SK-N-SH (cell line): ENCODE measurements at regions not wholly inside any gene's neighbourhood (a gene's known extent, or its start where the extent isn't known, plus 50 kb on each side); places are given as distances from the start of the nearest gene placed in this dataset.

Experiments used
- CTCF ChIA-PET: fragments of 300-600, 350-600 bp; formaldehyde crosslinking; extraction: SDS; loops from one replicate; lab custom pipeline; 2021; lab: Yijun Ruan, JAX
- POLR2A ChIA-PET: fragments of 350-600 bp; sonication (Branson Sonifier 250); formaldehyde crosslinking; extraction: SDS; loops from one replicate; lab custom pipeline; 2020; ENCODE audit warnings: antibody characterized with exemption, inconsistent platforms; lab: Yijun Ruan, JAX
- DNase-seq: peaks from one replicate; pipeline ENCODE4 v3.0.0; 2012
- H2AFZ ChIP-seq: fragments of 200-600 bp; sonication (generic); 2 replicates; pipeline ENCODE4 v1.8.1; 2016; ENCODE audit warnings: antibody characterized with exemption, mild to moderate bottlenecking, low read depth
- H3F3A ChIP-seq: fragments of 200-600 bp; sonication (generic); replicated peaks from 2 replicates; pipeline ENCODE3; 2016; ENCODE audit warnings: antibody characterized with exemption, mild to moderate bottlenecking; ENCODE audit not compliant: insufficient read depth
- H3K27ac ChIP-seq, 2 experiments: fragments of 200-500 bp in 1 of 2; fragments of 200-600 bp in 1 of 2; sonication (Bioruptor generic) in 1 of 2; sonication (generic), shearing (Covaris generic) in 1 of 2; 2 replicates each; pipeline versions ENCODE4 v1.5.1 to v1.6.1; 2014 to 2016; ENCODE audit warnings: low read depth in 2 of 2, inconsistent platforms in 1 of 2, low read length in 1 of 2, mild to moderate bottlenecking in 1 of 2, mixed read lengths in 1 of 2
- H3K27me3 ChIP-seq: fragments of 200-600 bp; sonication (generic), shearing (Covaris generic); 2 replicates; pipeline ENCODE4 v1.6.1; 2016; ENCODE audit warnings: mixed run types; ENCODE audit not compliant: insufficient read depth
- H3K36me3 ChIP-seq, 2 experiments: fragments of 200-500 bp in 1 of 2; fragments of 200-600 bp in 1 of 2; sonication (Bioruptor generic) in 1 of 2; sonication (generic) in 1 of 2; replicated peaks in 1 of 2; 2 replicates each; pipeline versions ENCODE3 to v1.5.1; 2014 to 2016; ENCODE audit warnings: low read length in 1 of 2, mild to moderate bottlenecking in 1 of 2; ENCODE audit not compliant: insufficient read depth in 2 of 2, control insufficient read depth in 1 of 2
- H3K4me1 ChIP-seq, 2 experiments: fragments of 200-500 bp in 1 of 2; fragments of 200-600 bp in 1 of 2; sonication (Bioruptor generic) in 1 of 2; sonication (generic), shearing (Covaris generic) in 1 of 2; 2 replicates each; pipeline versions ENCODE4 v1.5.1 to v1.6.1; 2014 to 2016; ENCODE audit warnings: low read depth in 1 of 2, low read length in 1 of 2, mixed run types in 1 of 2; ENCODE audit not compliant: insufficient read depth in 2 of 2, control insufficient read depth in 1 of 2
- H3K4me2 ChIP-seq: fragments of 200-600 bp; sonication (generic), shearing (Covaris generic); 2 replicates; pipeline ENCODE4 v1.6.1; 2017; ENCODE audit warnings: mixed run types
- H3K4me3 ChIP-seq, 2 experiments: fragments of 200-500 bp in 1 of 2; fragments of 200-600 bp in 1 of 2; sonication (Bioruptor generic) in 1 of 2; sonication (generic), shearing (Covaris generic) in 1 of 2; 2 replicates each; pipeline versions ENCODE4 v1.5.1 to v1.8.1; 2014 to 2016; ENCODE audit warnings: low read depth in 2 of 2, inconsistent platforms in 1 of 2, low read length in 1 of 2, mild to moderate bottlenecking in 1 of 2, mixed read lengths in 1 of 2, moderate library complexity in 1 of 2
- H3K79me2 ChIP-seq: fragments of 200-600 bp; sonication (generic); 2 replicates; pipeline ENCODE4 v1.8.1; 2017; ENCODE audit warnings: mild to moderate bottlenecking; ENCODE audit not compliant: insufficient read depth
- H3K9ac ChIP-seq: fragments of 200-600 bp; sonication (generic); 2 replicates; pipeline ENCODE4 v1.6.1; 2017; ENCODE audit warnings: mixed run types
- H3K9me2 ChIP-seq: fragments of 200-600 bp; sonication (generic); 2 replicates; pipeline ENCODE4 v1.6.1; 2017; ENCODE audit warnings: mixed run types
- H3K9me3 ChIP-seq: fragments of 200-600 bp; sonication (generic); 2 replicates; pipeline ENCODE4 v1.6.1; 2017; ENCODE audit warnings: mixed run types, mild to moderate bottlenecking, moderate library complexity
- H4K20me1 ChIP-seq: fragments of 200-600 bp; sonication (generic); 2 replicates; pipeline ENCODE4 v1.6.1; 2017; ENCODE audit warnings: mild to moderate bottlenecking, mixed run types; ENCODE audit not compliant: insufficient read depth
- CHD2 ChIP-seq: fragments of 150-350 bp; IDR thresholded peaks from 2 replicates; pipeline ENCODE4 v1.6.1; 2018; ENCODE audit warnings: low read length; ENCODE audit not compliant: partially characterized antibody
- EP300 ChIP-seq, 2 experiments: IDR thresholded peaks; 2 replicates each; pipeline versions ENCODE4 v1.4.0 to v1.6.1; 2012; ENCODE audit warnings: borderline replicate concordance in 1 of 2, low read depth in 1 of 2, low read length in 1 of 2
- EZH2phosphoT487 ChIP-seq: fragments of 200-600 bp; sonication (generic); IDR thresholded peaks from 2 replicates; pipeline ENCODE4 v1.6.1; 2017; ENCODE audit warnings: low read depth, mixed run types, mild to moderate bottlenecking, antibody characterized with exemption, moderate library complexity, borderline replicate concordance
- FOSL2 ChIP-seq: IDR thresholded peaks from 2 replicates; pipeline ENCODE4 v1.4.0; 2012; ENCODE audit warnings: low read depth, mild to moderate bottlenecking, moderate library complexity, borderline replicate concordance
- FOXJ3 ChIP-seq: sonication (generic); formaldehyde crosslinking; IDR thresholded peaks from 2 replicates; pipeline ENCODE4 v1.5.1; 2020; ENCODE audit warnings: mild to moderate bottlenecking, missing genetic modification reagents
- GABPA ChIP-seq: IDR thresholded peaks from 2 replicates; pipeline ENCODE4 v1.4.0; 2012; ENCODE audit warnings: low read depth, mild to moderate bottlenecking
- JUND ChIP-seq: IDR thresholded peaks from 2 replicates; pipeline ENCODE4 v1.4.0; 2012
- MEF2A ChIP-seq: IDR thresholded peaks from 2 replicates; pipeline ENCODE4 v1.4.0; 2012; ENCODE audit warnings: low read depth, borderline replicate concordance
- RFX5 ChIP-seq: IDR thresholded peaks from 2 replicates; pipeline ENCODE4 v1.6.1; 2012; ENCODE audit warnings: mild to moderate bottlenecking, improper control_type of control experiment, low read length
- RXRA ChIP-seq: IDR thresholded peaks from 2 replicates; pipeline ENCODE4 v1.4.0; 2012; ENCODE audit warnings: low read depth, mild to moderate bottlenecking, borderline replicate concordance
- SMC3 ChIP-seq: IDR thresholded peaks from 2 replicates; pipeline ENCODE4 v1.6.1; 2012; ENCODE audit warnings: low read depth, low read length, improper control_type of control experiment
- TAF1 ChIP-seq: IDR thresholded peaks from 2 replicates; pipeline ENCODE4 v1.6.1; 2012; ENCODE audit warnings: low read depth, mild to moderate bottlenecking, low read length, moderate library complexity, borderline replicate concordance
- WGBS: methylation state at CpG from one replicate; pipeline ENCODE4 v1.1.6; 2017; ENCODE audit warnings: low lambda C conversion rate; 5-methylcytosine and 5-hydroxymethylcytosine counted together
- TF ChIP-seq, protein P1 (sequence below): IDR thresholded peaks from 2 replicates; pipeline ENCODE4 v1.4.0; 2012; ENCODE audit warnings: low read depth
- TF ChIP-seq, protein P2 (sequence below): fragments of 200-600 bp; sonication (generic); IDR thresholded peaks from 2 replicates; pipeline ENCODE4 v1.6.1; 2017; ENCODE audit warnings: antibody characterized with exemption, mild to moderate bottlenecking, moderate library complexity
- TF ChIP-seq, protein P3 (sequence below): fragments of 150-350 bp; IDR thresholded peaks from 2 replicates; pipeline ENCODE4 v1.6.1; 2017; ENCODE audit warnings: antibody characterized with exemption, low read length, low read depth, borderline replicate concordance
- TF ChIP-seq, protein P4 (sequence below): IDR thresholded peaks from 2 replicates; pipeline ENCODE4; 2012

DNA sequence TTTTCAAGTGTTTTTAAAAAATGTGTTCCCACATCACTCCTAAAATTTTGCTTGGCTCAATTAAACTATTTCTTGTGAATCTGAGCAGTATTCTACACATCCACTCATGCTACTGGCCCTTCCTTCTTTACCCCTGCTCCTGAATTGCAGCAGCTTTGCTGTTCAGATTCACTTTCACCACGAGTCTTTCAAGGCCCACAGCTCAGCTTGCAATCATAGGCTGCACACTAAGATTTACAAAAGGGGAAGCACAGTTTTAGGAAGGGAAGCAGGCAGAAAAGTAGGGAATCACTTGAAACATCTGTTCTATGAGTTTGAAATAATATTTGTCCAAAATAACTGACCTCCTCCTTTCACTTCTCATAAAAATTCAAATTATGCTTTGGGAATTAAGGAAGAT lies 70.9 kb upstream of the EDEM3 start:
- ChIA-PET CTCF (interaction anchor here (1.4 kb wide), 1 partner anchor 20 kb away, joined by 6 read pairs; no protein-coding TSS in a partner anchor), POLR2A (no interaction called here)
- H3K9me3 ChIP-seq, result no peaks in the 10 kb centered on the region
- H3K4me3 ChIP-seq, result no peak overlapping the region
- H3K27ac ChIP-seq, result no peak overlapping the region
- H3K9me2 ChIP-seq, result no peaks in the 10 kb centered on the region
- H3F3A ChIP-seq, result peaks cover 8% of the 10 kb centered on the region
- H2AFZ ChIP-seq, result no peak overlapping the region
- DNase-seq, result no peak
- peaks cover 2 to 11% of the 10 kb centered on the region in 2 experiments; a peak in 3 of 4 replicates for H3K4me1 ChIP-seq
- no peak overlapping the region for H3K4me2 ChIP-seq
- no peaks in the 10 kb centered on the region for H4K20me1 ChIP-seq
- no peaks in the 10 kb centered on the region for H3K27me3 ChIP-seq
- peaks cover 14 to 32% of the 10 kb centered on the region in 2 experiments for H3K36me3 ChIP-seq
- 80% methylated on average over 1 of the region's 1 CpG for WGBS
- no peak overlapping the region for H3K9ac ChIP-seq
- TF ChIP-seq RXRA, result no peak
- TF ChIP-seq CHD2, result no peak
- TF ChIP-seq JUND, result no peak
- TF ChIP-seq TAF1, result no peak
- TF ChIP-seq, protein P1, sequence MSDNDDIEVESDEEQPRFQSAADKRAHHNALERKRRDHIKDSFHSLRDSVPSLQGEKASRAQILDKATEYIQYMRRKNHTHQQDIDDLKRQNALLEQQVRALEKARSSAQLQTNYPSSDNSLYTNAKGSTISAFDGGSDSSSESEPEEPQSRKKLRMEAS, result no peak
- TF ChIP-seq RFX5, result no peak
- TF ChIP-seq FOSL2, result no peak
- TF ChIP-seq, protein P2, sequence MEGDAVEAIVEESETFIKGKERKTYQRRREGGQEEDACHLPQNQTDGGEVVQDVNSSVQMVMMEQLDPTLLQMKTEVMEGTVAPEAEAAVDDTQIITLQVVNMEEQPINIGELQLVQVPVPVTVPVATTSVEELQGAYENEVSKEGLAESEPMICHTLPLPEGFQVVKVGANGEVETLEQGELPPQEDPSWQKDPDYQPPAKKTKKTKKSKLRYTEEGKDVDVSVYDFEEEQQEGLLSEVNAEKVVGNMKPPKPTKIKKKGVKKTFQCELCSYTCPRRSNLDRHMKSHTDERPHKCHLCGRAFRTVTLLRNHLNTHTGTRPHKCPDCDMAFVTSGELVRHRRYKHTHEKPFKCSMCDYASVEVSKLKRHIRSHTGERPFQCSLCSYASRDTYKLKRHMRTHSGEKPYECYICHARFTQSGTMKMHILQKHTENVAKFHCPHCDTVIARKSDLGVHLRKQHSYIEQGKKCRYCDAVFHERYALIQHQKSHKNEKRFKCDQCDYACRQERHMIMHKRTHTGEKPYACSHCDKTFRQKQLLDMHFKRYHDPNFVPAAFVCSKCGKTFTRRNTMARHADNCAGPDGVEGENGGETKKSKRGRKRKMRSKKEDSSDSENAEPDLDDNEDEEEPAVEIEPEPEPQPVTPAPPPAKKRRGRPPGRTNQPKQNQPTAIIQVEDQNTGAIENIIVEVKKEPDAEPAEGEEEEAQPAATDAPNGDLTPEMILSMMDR, result no peak
- TF ChIP-seq FOXJ3, result no peak
- no peak for TF ChIP-seq EP300 (IDR thresholded peaks at IDR 0.05; ENCODE audit: borderline replicate concordance in 1 of 2, low read depth in 1 of 2, low read length in 1 of 2)
- TF ChIP-seq, protein P3, sequence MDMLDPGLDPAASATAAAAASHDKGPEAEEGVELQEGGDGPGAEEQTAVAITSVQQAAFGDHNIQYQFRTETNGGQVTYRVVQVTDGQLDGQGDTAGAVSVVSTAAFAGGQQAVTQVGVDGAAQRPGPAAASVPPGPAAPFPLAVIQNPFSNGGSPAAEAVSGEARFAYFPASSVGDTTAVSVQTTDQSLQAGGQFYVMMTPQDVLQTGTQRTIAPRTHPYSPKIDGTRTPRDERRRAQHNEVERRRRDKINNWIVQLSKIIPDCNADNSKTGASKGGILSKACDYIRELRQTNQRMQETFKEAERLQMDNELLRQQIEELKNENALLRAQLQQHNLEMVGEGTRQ, result no peak
- no peak for TF ChIP-seq SMC3
- no peak for TF ChIP-seq GABPA
- TF ChIP-seq EZH2phosphoT487, result no peak
- TF ChIP-seq, protein P4, sequence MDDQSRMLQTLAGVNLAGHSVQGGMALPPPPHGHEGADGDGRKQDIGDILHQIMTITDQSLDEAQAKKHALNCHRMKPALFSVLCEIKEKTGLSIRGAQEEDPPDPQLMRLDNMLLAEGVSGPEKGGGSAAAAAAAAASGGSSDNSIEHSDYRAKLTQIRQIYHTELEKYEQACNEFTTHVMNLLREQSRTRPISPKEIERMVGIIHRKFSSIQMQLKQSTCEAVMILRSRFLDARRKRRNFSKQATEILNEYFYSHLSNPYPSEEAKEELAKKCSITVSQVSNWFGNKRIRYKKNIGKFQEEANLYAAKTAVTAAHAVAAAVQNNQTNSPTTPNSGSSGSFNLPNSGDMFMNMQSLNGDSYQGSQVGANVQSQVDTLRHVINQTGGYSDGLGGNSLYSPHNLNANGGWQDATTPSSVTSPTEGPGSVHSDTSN, result no peak
- TF ChIP-seq MEF2A, result no peak
- no peaks in the 10 kb centered on the region for H3K79me2 ChIP-seq
